WERI-Rb-1 (cell line): ENCODE measurements at regions not wholly inside any gene's neighbourhood (a gene's known extent, or its start where the extent isn't known, plus 50 kb on each side); places are given as distances from the start of the nearest gene placed in this dataset.

Experiments used
- DNase-seq: peaks from one replicate; pipeline ENCODE4 v3.0.0-alpha.2; 2020
- H3K27ac ChIP-seq: fragments of 250-450 bp; sonication (Bioruptor Pico); 2 replicates; pipeline ENCODE4 v1.5.1; 2020; ENCODE audit warnings: mild to moderate bottlenecking, moderate library complexity
- H3K27me3 ChIP-seq: fragments of 250-450 bp; sonication (Bioruptor Pico); 2 replicates; pipeline ENCODE4 v1.5.1; 2021; ENCODE audit warnings: mild to moderate bottlenecking, low read depth, moderate library complexity; ENCODE audit not compliant: insufficient read depth, severe bottlenecking
- H3K36me3 ChIP-seq: fragments of 250-450 bp; sonication (Bioruptor Pico); 2 replicates; pipeline ENCODE4 v1.5.1; 2020; ENCODE audit warnings: mild to moderate bottlenecking, moderate library complexity
- H3K4me3 ChIP-seq: 2 replicates; pipeline ENCODE4 v1.5.1; 2011; ENCODE audit warnings: low read depth, mild to moderate bottlenecking, control low read depth, low read length
- H3K9me3 ChIP-seq: fragments of 250-450 bp; sonication (Bioruptor Pico); 2 replicates; pipeline ENCODE4 v1.5.1; 2021; ENCODE audit warnings: mild to moderate bottlenecking, moderate library complexity; ENCODE audit not compliant: severe bottlenecking
- CTCF ChIP-seq: IDR thresholded peaks from 2 replicates; pipeline ENCODE4 v1.5.1; 2011; ENCODE audit warnings: low read depth, mild to moderate bottlenecking, control low read depth, inconsistent platforms, low read length

- no peaks in the 10 kb centered on the region for H3K36me3 ChIP-seq
- no peaks in the 10 kb centered on the region for H3K27me3 ChIP-seq
- DNase-seq, result no peak
- no peaks in the 10 kb centered on the region for H3K9me3 ChIP-seq
- no peak overlapping the region for H3K27ac ChIP-seq
- TF ChIP-seq CTCF, result no peak
- no peak overlapping the region for H3K4me3 ChIP-seq
Measured at GRCh38 chr19:28463493-28464053, 749.4 kb downstream of the UQCRFS1 start.

GRCh38 chr19:28457620-28458019 is 755.3 kb downstream of the UQCRFS1 start:
- Histone ChIP-seq H3K36me3 (no peaks in the 10 kb centered on the region), H3K27ac (no peak overlapping the region), H3K4me3 (no peak overlapping the region), H3K27me3 (no peaks in the 10 kb centered on the region), H3K9me3 (no peaks in the 10 kb centered on the region)
- TF ChIP-seq CTCF, result no peak
- DNase-seq, result no peak

- H3K36me3 ChIP-seq, result no peaks in the 10 kb centered on the region
- no peaks in the 10 kb centered on the region for H3K9me3 ChIP-seq
- no peaks in the 10 kb centered on the region for H3K27me3 ChIP-seq
- no peak overlapping the region for H3K27ac ChIP-seq
- no peak for TF ChIP-seq CTCF
- DNase-seq, result no peak
- H3K4me3 ChIP-seq, result no peak overlapping the region
Measured at GRCh38 chr19:28456708-28457320, 756.1 kb downstream of the UQCRFS1 start.

- Histone ChIP-seq H3K27me3 (no peaks in the 10 kb centered on the region), H3K9me3 (no peaks in the 10 kb centered on the region), H3K4me3 (no peak overlapping the region), H3K36me3 (no peaks in the 10 kb centered on the region), H3K27ac (no peak overlapping the region)
- no peak for TF ChIP-seq CTCF
- DNase-seq, result no peak
Measured at GRCh38 chr19:28456252-28456651, 756.7 kb downstream of the UQCRFS1 start.

DNA sequence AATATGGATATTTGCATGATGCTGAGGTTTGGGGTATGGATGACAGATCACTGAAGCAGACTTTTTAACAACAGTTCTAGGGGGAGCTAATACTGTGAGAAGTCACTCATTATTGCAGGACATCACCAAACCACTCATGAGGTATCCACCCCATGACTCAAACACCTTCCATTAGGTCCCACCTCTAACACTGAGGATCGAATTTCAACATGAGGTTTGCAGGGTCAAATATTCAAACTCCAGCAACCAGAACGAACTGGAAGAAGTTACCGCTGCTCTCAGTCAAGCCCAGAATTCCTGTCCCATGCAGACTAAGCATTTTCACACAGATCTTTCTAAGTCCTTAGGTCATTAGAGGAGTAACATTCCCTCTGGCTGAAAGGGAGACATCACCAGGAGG is 758.9 kb downstream of the UQCRFS1 start:
- no peaks in the 10 kb centered on the region for H3K27me3 ChIP-seq

More for the DNA sequence above, 758.9 kb downstream of the UQCRFS1 start:
- no peak overlapping the region for H3K4me3 ChIP-seq
- TF ChIP-seq CTCF, result no peak
- H3K9me3 ChIP-seq, result no peaks in the 10 kb centered on the region
- no peaks in the 10 kb centered on the region for H3K36me3 ChIP-seq
- no peak overlapping the region for H3K27ac ChIP-seq
- no peak for DNase-seq
